ENCODE measurements at regions not wholly inside any gene's neighbourhood (a gene's known extent, or its start where the extent isn't known, plus 50 kb on each side); places are given as distances from the start of the nearest gene placed in this dataset.

- CTCF ChIA-PET, result no interaction called here
- H3K27me3 ChIP-seq (ENCODE audit: control insufficient read depth in 2 of 2, insufficient read depth in 2 of 2, low read length in 2 of 2), result no peaks in the 10 kb centered on the region
- no peak overlapping the region for H3K4me2 ChIP-seq (ENCODE audit: insufficient read depth, low read length)
- H3K9me3 ChIP-seq (replicated peaks; ENCODE audit: control insufficient read depth, insufficient read depth, low read length), result no peaks in the 10 kb centered on the region
- TF ChIP-seq MAX (IDR thresholded peaks at IDR 0.05; ENCODE audit: insufficient read depth, insufficient read length), result no peak
- dilution Hi-C loops (cut with MboI; ENCODE audit: extremely low pct_ligation_motif_present, low sequenced_read_pairs), result no loop called here
- H3K9ac ChIP-seq (replicated peaks; ENCODE audit: extremely low read depth, insufficient read depth, low read length), result no peak overlapping the region
- no peak for DNase-seq (ENCODE audit: low read depth, low spot score)
- H3K4me3 ChIP-seq (replicated peaks in 1 of 3; ENCODE audit: insufficient read depth in 1 of 3, low read depth in 1 of 3, low read length in 3 of 3), result no peak overlapping the region
- H4K20me1 ChIP-seq (replicated peaks; ENCODE audit: control insufficient read depth, extremely low read depth, insufficient read depth, low read length), result no peaks in the 10 kb centered on the region
- H3K9me1 ChIP-seq (replicated peaks; ENCODE audit: control insufficient read depth, extremely low read depth, insufficient read depth, low read length), result no peaks in the 10 kb centered on the region
- H3K27ac ChIP-seq (ENCODE audit: insufficient read depth, low read depth, low read length), result no peak overlapping the region
- intact Hi-C loops (cut with micrococcal nuclease), result no loop called here
- H3K36me3 ChIP-seq (ENCODE audit: control insufficient read depth in 2 of 2, extremely low read depth in 1 of 2, insufficient read depth in 2 of 2, low read length in 2 of 2), result no peaks in the 10 kb centered on the region
- FAIRE-seq, result no peak
- no peak overlapping the region for H2AFZ ChIP-seq (ENCODE audit: low read depth, low read length)
- no TSS peak for BruUV-seq (replicated peaks)
- POLR2A ChIA-PET, result no interaction called here
- no peaks in the 10 kb centered on the region for H3K4me1 ChIP-seq (ENCODE audit: control insufficient read depth, extremely low read depth, insufficient read depth, low read length)
- H3K79me2 ChIP-seq (ENCODE audit: control insufficient read depth, insufficient read depth, low read length), result no peaks in the 10 kb centered on the region
These were observed 110.7 kb upstream of the ADRA2C start for GRCh38 chr4:3655485-3655884.

- TF ChIP-seq FOS (IDR thresholded peaks at IDR 0.05; ENCODE audit: borderline replicate concordance, insufficient read depth, low read length) (no peak), GATA2 (IDR thresholded peaks at IDR 0.05; ENCODE audit: insufficient read depth, insufficient read length, low read depth, low read length) (no peak), POLR2AphosphoS5 (IDR thresholded peaks at IDR 0.05; ENCODE audit: insufficient read depth, low read depth, low read length) (no peak), MYC (IDR thresholded peaks at IDR 0.05; ENCODE audit: low read depth, low read length) (no peak), JUN (IDR thresholded peaks at IDR 0.05; ENCODE audit: borderline replicate concordance, insufficient read depth, insufficient read length, low read depth) (no peak), MAX (IDR thresholded peaks at IDR 0.05; ENCODE audit: insufficient read depth, insufficient read length) (no peak), POLR2A (IDR thresholded peaks at IDR 0.05; ENCODE audit: low read depth, low read length) (no peak), EZH2 (IDR thresholded peaks at IDR 0.05; ENCODE audit: borderline replicate concordance, low read depth, low read length, severe bottlenecking) (no peak), CTCF (IDR thresholded peaks at IDR 0.05; ENCODE audit: extremely low read depth in 1 of 2, insufficient read depth in 1 of 2, low read depth in 1 of 2, low read length in 2 of 2) (no peak)
- no peaks in the 10 kb centered on the region for H3K36me3 ChIP-seq (ENCODE audit: control insufficient read depth in 2 of 2, extremely low read depth in 1 of 2, insufficient read depth in 2 of 2, low read length in 2 of 2)
- no TSS peak for BruUV-seq (replicated peaks)
- no peaks in the 10 kb centered on the region for H4K20me1 ChIP-seq (replicated peaks; ENCODE audit: control insufficient read depth, extremely low read depth, insufficient read depth, low read length)
- POLR2A ChIA-PET, result no interaction called here
- H3K4me2 ChIP-seq (ENCODE audit: insufficient read depth, low read length), result no peak overlapping the region
- H3K9me1 ChIP-seq (replicated peaks; ENCODE audit: control insufficient read depth, extremely low read depth, insufficient read depth, low read length), result no peaks in the 10 kb centered on the region
- no peak overlapping the region for H3K9ac ChIP-seq (replicated peaks; ENCODE audit: extremely low read depth, insufficient read depth, low read length)
- no peak for DNase-seq (ENCODE audit: low read depth, low spot score)
- H2AFZ ChIP-seq (ENCODE audit: low read depth, low read length), result no peak overlapping the region
- no peaks in the 10 kb centered on the region for H3K27me3 ChIP-seq (ENCODE audit: control insufficient read depth in 2 of 2, insufficient read depth in 2 of 2, low read length in 2 of 2)
- no peak overlapping the region for H3K4me3 ChIP-seq (replicated peaks in 1 of 3; ENCODE audit: insufficient read depth in 1 of 3, low read depth in 1 of 3, low read length in 3 of 3)
- no peak overlapping the region for H3K27ac ChIP-seq (ENCODE audit: insufficient read depth, low read depth, low read length)
- no peaks in the 10 kb centered on the region for H3K4me1 ChIP-seq (ENCODE audit: control insufficient read depth, extremely low read depth, insufficient read depth, low read length)
- no peaks in the 10 kb centered on the region for H3K9me3 ChIP-seq (replicated peaks; ENCODE audit: control insufficient read depth, insufficient read depth, low read length)
- H3K79me2 ChIP-seq (ENCODE audit: control insufficient read depth, insufficient read depth, low read length), result no peaks in the 10 kb centered on the region
- FAIRE-seq, result no peak
- intact Hi-C loops (cut with micrococcal nuclease), result no loop called here
- dilution Hi-C loops (cut with MboI; ENCODE audit: extremely low pct_ligation_motif_present, low sequenced_read_pairs), result no loop called here
- CTCF ChIA-PET, result no interaction called here
These were observed 112.0 kb upstream of the ADRA2C start for GRCh38 chr4:3654036-3654807.

Data from endothelial cell of umbilical vein (primary cell).